Ectodermal cell (in vitro differentiated cells): ENCODE measurements at regions not wholly inside any gene's neighbourhood (a gene's known extent, or its start where the extent isn't known, plus 50 kb on each side); places are given as distances from the start of the nearest gene placed in this dataset.

Source experiments
- H3K27ac ChIP-seq: 2 replicates; pipeline ENCODE4 v1.7.0; 2013; ENCODE audit warnings: mild to moderate bottlenecking, low read depth, low read length; ENCODE audit not compliant: insufficient read depth, poor library complexity, severe bottlenecking
- H3K27me3 ChIP-seq: 2 replicates; pipeline ENCODE4 v1.7.0; 2013; ENCODE audit warnings: mild to moderate bottlenecking, low read length; ENCODE audit not compliant: insufficient read depth, control insufficient read depth, poor library complexity, severe bottlenecking
- H3K36me3 ChIP-seq: one replicate; pipeline ENCODE4 v1.7.0; 2013; ENCODE audit warnings: low read length; ENCODE audit not compliant: control insufficient read depth, insufficient read depth
- H3K4me1 ChIP-seq: one replicate; pipeline ENCODE4 v1.7.0; 2013; ENCODE audit warnings: low read length; ENCODE audit not compliant: control insufficient read depth, insufficient read depth
- H3K4me3 ChIP-seq: 2 replicates; pipeline ENCODE4 v1.7.0; 2013; ENCODE audit warnings: low read depth, low read length, control low read depth; ENCODE audit not compliant: insufficient read depth
- H3K9me3 ChIP-seq: 2 replicates; pipeline ENCODE4 v1.7.0; 2013; ENCODE audit warnings: mild to moderate bottlenecking, low read length, moderate library complexity; ENCODE audit not compliant: control insufficient read depth
- WGBS, 2 experiments: methylation state at CpG; one replicate each; pipeline ENCODE4 v1.1.7; 2013; ENCODE audit warnings: missing lambda C conversion rate in 2 of 2; 5-methylcytosine and 5-hydroxymethylcytosine counted together

- Histone ChIP-seq H3K27me3 (no peaks in the 10 kb centered on the region), H3K27ac (no peak overlapping the region), H3K36me3 (no peaks in the 10 kb centered on the region), H3K4me1 (no peaks in the 10 kb centered on the region), H3K9me3 (no peaks in the 10 kb centered on the region), H3K4me3 (no peak overlapping the region)
- 89 to 92% methylated on average over 2 to 3 of the region's 3 CpGs for WGBS, 2 experiments
Measured at GRCh38 chr11:42598341-42598740, 713.5 kb upstream of the API5 start.

- 87 to 100% methylated on average over 1 to 2 of the region's 2 CpGs for WGBS, 2 experiments
- H3K36me3 ChIP-seq = no peaks in the 10 kb centered on the region
- H3K27me3 ChIP-seq = no peaks in the 10 kb centered on the region
- H3K27ac ChIP-seq = no peak overlapping the region
- H3K4me3 ChIP-seq = no peak overlapping the region
- H3K9me3 ChIP-seq = no peaks in the 10 kb centered on the region
- H3K4me1 ChIP-seq = no peaks in the 10 kb centered on the region
Measured at GRCh38 chr11:42620796-42621195, 691.0 kb upstream of the API5 start.

GRCh38 chr11:42625757-42626665 lies 685.8 kb upstream of the API5 start:
- no peaks in the 10 kb centered on the region for H3K27me3 ChIP-seq
- 89 to 91% methylated on average over 9 of the region's 9 CpGs for WGBS, 2 experiments
- H3K4me1 ChIP-seq = no peaks in the 10 kb centered on the region
- no peak overlapping the region for H3K27ac ChIP-seq
- no peak overlapping the region for H3K4me3 ChIP-seq
- no peaks in the 10 kb centered on the region for H3K36me3 ChIP-seq
- no peaks in the 10 kb centered on the region for H3K9me3 ChIP-seq

GRCh38 chr11:42631220-42631843 lies 680.5 kb upstream of the API5 start:
- WGBS, 2 experiments = 51 to 52% methylated on average over 2 of the region's 2 CpGs

GRCh38 chr11:42646959-42647358 lies 664.8 kb upstream of the API5 start:
- Histone ChIP-seq H3K27me3 (no peaks in the 10 kb centered on the region), H3K9me3 (no peaks in the 10 kb centered on the region), H3K4me1 (no peaks in the 10 kb centered on the region), H3K27ac (no peak overlapping the region), H3K4me3 (no peak overlapping the region), H3K36me3 (no peaks in the 10 kb centered on the region)
- 63 to 83% methylated on average over 1 of the region's 1 CpG for WGBS, 2 experiments

More at GRCh38 chr11:42631220-42631843, 680.5 kb upstream of the API5 start:
- Histone ChIP-seq H3K4me3 (no peak overlapping the region), H3K4me1 (no peaks in the 10 kb centered on the region), H3K27me3 (no peaks in the 10 kb centered on the region), H3K27ac (no peak overlapping the region), H3K9me3 (no peaks in the 10 kb centered on the region), H3K36me3 (no peaks in the 10 kb centered on the region)

- WGBS, 2 experiments = 88 to 91% methylated on average over 3 of the region's 3 CpGs
- H3K27ac ChIP-seq = no peak overlapping the region
- H3K4me3 ChIP-seq = no peak overlapping the region
- no peaks in the 10 kb centered on the region for H3K27me3 ChIP-seq
- H3K9me3 ChIP-seq = no peaks in the 10 kb centered on the region
- H3K4me1 ChIP-seq = no peaks in the 10 kb centered on the region
- H3K36me3 ChIP-seq = no peaks in the 10 kb centered on the region
Measured at GRCh38 chr11:42647993-42648392, 663.8 kb upstream of the API5 start.

GRCh38 chr11:42651621-42652020 lies 660.2 kb upstream of the API5 start:
- no peak overlapping the region for H3K27ac ChIP-seq
- no peaks in the 10 kb centered on the region for H3K4me1 ChIP-seq
- no peaks in the 10 kb centered on the region for H3K36me3 ChIP-seq
- no peaks in the 10 kb centered on the region for H3K27me3 ChIP-seq
- no peaks in the 10 kb centered on the region for H3K9me3 ChIP-seq
- no peak overlapping the region for H3K4me3 ChIP-seq

- Histone ChIP-seq H3K4me3 (no peak overlapping the region), H3K36me3 (no peaks in the 10 kb centered on the region), H3K27me3 (no peaks in the 10 kb centered on the region), H3K4me1 (no peaks in the 10 kb centered on the region), H3K9me3 (no peaks in the 10 kb centered on the region), H3K27ac (no peak overlapping the region)
- WGBS, 2 experiments = 89 to 90% methylated on average over 3 of the region's 3 CpGs
Measured at GRCh38 chr11:42657169-42657568, 654.6 kb upstream of the API5 start.

GRCh38 chr11:42661942-42662341 lies 649.9 kb upstream of the API5 start:
- Histone ChIP-seq H3K27ac (no peak overlapping the region), H3K4me3 (no peak overlapping the region), H3K9me3 (no peaks in the 10 kb centered on the region), H3K27me3 (no peaks in the 10 kb centered on the region), H3K36me3 (no peaks in the 10 kb centered on the region), H3K4me1 (no peaks in the 10 kb centered on the region)
- WGBS, 2 experiments = 82 to 86% methylated on average over 2 of the region's 2 CpGs

- no peaks in the 10 kb centered on the region for H3K4me1 ChIP-seq
- H3K36me3 ChIP-seq = no peaks in the 10 kb centered on the region
- H3K27ac ChIP-seq = no peak overlapping the region
- no peak overlapping the region for H3K4me3 ChIP-seq
- 90 to 91% methylated on average over 5 to 7 of the region's 7 CpGs for WGBS, 2 experiments
- H3K27me3 ChIP-seq = no peaks in the 10 kb centered on the region
- no peaks in the 10 kb centered on the region for H3K9me3 ChIP-seq
Measured at GRCh38 chr11:42669248-42669976, 642.4 kb upstream of the API5 start.
